NB4 (cell line): ENCODE measurements at regions not wholly inside any gene's neighbourhood (a gene's known extent, or its start where the extent isn't known, plus 50 kb on each side); places are given as distances from the start of the nearest gene placed in this dataset.

Source experiments
- CTCF ChIP-seq: IDR thresholded peaks from one replicate; pipeline ENCODE4 v1.5.1; 2012; ENCODE audit warnings: low read depth, low read length
- MAX ChIP-seq: IDR thresholded peaks from 2 replicates; pipeline ENCODE4 v1.6.1; 2011; ENCODE audit warnings: low read depth, low read length
- MYC ChIP-seq: IDR thresholded peaks from 2 replicates; pipeline ENCODE4 v1.6.1; 2011; ENCODE audit warnings: low read depth, low read length
- POLR2A ChIP-seq: IDR thresholded peaks from 2 replicates; pipeline ENCODE4 v1.6.1; 2011; ENCODE audit warnings: mild to moderate bottlenecking; ENCODE audit not compliant: insufficient read length; ENCODE audit errors: extremely low read depth

GRCh38 chr4:18686338-18687037 is 664.9 kb upstream of the LCORL start:
- TF ChIP-seq MYC (no peak), CTCF (no peak), POLR2A (no peak), MAX (no peak)
